ENCODE measurements at regions not wholly inside any gene's neighbourhood (a gene's known extent, or its start where the extent isn't known, plus 50 kb on each side); places are given as distances from the start of the nearest gene placed in this dataset.

GRCh38 chr21:28657566-28657965, 335.1 kb downstream of the LTN1 start:
- Histone ChIP-seq H3K9me2 (replicated peaks; ENCODE audit: insufficient read depth, low read length) (no peaks in the 10 kb centered on the region), H3K79me2 (ENCODE audit: low read length) (no peaks in the 10 kb centered on the region), H3K27me3 (ENCODE audit: low read length) (no peaks in the 10 kb centered on the region), H4K20me1 (ENCODE audit: insufficient read depth, low read depth, low read length) (no peaks in the 10 kb centered on the region), H3K4me3 (ENCODE audit: low read length) (no peak overlapping the region), H3K36me3 (ENCODE audit: insufficient read depth, low read length) (no peaks in the 10 kb centered on the region), H3K27ac (ENCODE audit: low read length) (no peak overlapping the region), H3K9ac (ENCODE audit: low read length) (no peak overlapping the region), H2AFZ (ENCODE audit: low read length) (no peak overlapping the region), H3K4me2 (ENCODE audit: low read depth, low read length, poor library complexity, severe bottlenecking) (no peak overlapping the region), H3K9me3 (ENCODE audit: low read length) (no peaks in the 10 kb centered on the region), H3K4me1 (ENCODE audit: low read length) (no peaks in the 10 kb centered on the region)
- DNase-seq, result no peak

GRCh38 chr21:28655471-28655870, 337.2 kb downstream of the LTN1 start:
- Histone ChIP-seq H3K4me3 (ENCODE audit: low read length) (no peak overlapping the region), H3K27me3 (ENCODE audit: low read length) (no peaks in the 10 kb centered on the region), H3K4me1 (ENCODE audit: low read length) (no peaks in the 10 kb centered on the region), H3K27ac (ENCODE audit: low read length) (no peak overlapping the region), H3K36me3 (ENCODE audit: insufficient read depth, low read length) (no peaks in the 10 kb centered on the region), H3K9me3 (ENCODE audit: low read length) (no peaks in the 10 kb centered on the region), H2AFZ (ENCODE audit: low read length) (no peak overlapping the region), H4K20me1 (ENCODE audit: insufficient read depth, low read depth, low read length) (no peaks in the 10 kb centered on the region), H3K9me2 (replicated peaks; ENCODE audit: insufficient read depth, low read length) (no peaks in the 10 kb centered on the region), H3K4me2 (ENCODE audit: low read depth, low read length, poor library complexity, severe bottlenecking) (no peak overlapping the region), H3K79me2 (ENCODE audit: low read length) (no peaks in the 10 kb centered on the region), H3K9ac (ENCODE audit: low read length) (no peak overlapping the region)
- no peak for DNase-seq

- no peak overlapping the region for H3K27ac ChIP-seq (ENCODE audit: low read length)
- H3K79me2 ChIP-seq (ENCODE audit: low read length), result no peaks in the 10 kb centered on the region
- no peak overlapping the region for H2AFZ ChIP-seq (ENCODE audit: low read length)
- no peaks in the 10 kb centered on the region for H3K4me1 ChIP-seq (ENCODE audit: low read length)
- no peak overlapping the region for H3K4me2 ChIP-seq (ENCODE audit: low read depth, low read length, poor library complexity, severe bottlenecking)
- no peaks in the 10 kb centered on the region for H3K9me3 ChIP-seq (ENCODE audit: low read length)
- H3K27me3 ChIP-seq (ENCODE audit: low read length), result no peaks in the 10 kb centered on the region
- H4K20me1 ChIP-seq (ENCODE audit: insufficient read depth, low read depth, low read length), result no peaks in the 10 kb centered on the region
- no peaks in the 10 kb centered on the region for H3K36me3 ChIP-seq (ENCODE audit: insufficient read depth, low read length)
- no peaks in the 10 kb centered on the region for H3K9me2 ChIP-seq (replicated peaks; ENCODE audit: insufficient read depth, low read length)
- no peak for DNase-seq
- H3K4me3 ChIP-seq (ENCODE audit: low read length), result no peak overlapping the region
- H3K9ac ChIP-seq (ENCODE audit: low read length), result no peak overlapping the region
Measured at GRCh38 chr21:28654406-28654805, 338.3 kb downstream of the LTN1 start.

GRCh38 chr21:28644762-28645161, 347.9 kb downstream of the LTN1 start:
- Histone ChIP-seq H3K27ac (ENCODE audit: low read length) (no peak overlapping the region), H3K4me3 (ENCODE audit: low read length) (no peak overlapping the region), H3K4me1 (ENCODE audit: low read length) (no peaks in the 10 kb centered on the region), H2AFZ (ENCODE audit: low read length) (no peak overlapping the region), H3K9me3 (ENCODE audit: low read length) (no peaks in the 10 kb centered on the region), H3K36me3 (ENCODE audit: insufficient read depth, low read length) (no peaks in the 10 kb centered on the region), H4K20me1 (ENCODE audit: insufficient read depth, low read depth, low read length) (no peaks in the 10 kb centered on the region), H3K27me3 (ENCODE audit: low read length) (no peaks in the 10 kb centered on the region), H3K79me2 (ENCODE audit: low read length) (no peaks in the 10 kb centered on the region), H3K9ac (ENCODE audit: low read length) (no peak overlapping the region), H3K9me2 (replicated peaks; ENCODE audit: insufficient read depth, low read length) (no peaks in the 10 kb centered on the region), H3K4me2 (ENCODE audit: low read depth, low read length, poor library complexity, severe bottlenecking) (no peak overlapping the region)
- DNase-seq, result peak; percentile 34

GRCh38 chr21:28642891-28643290, 349.8 kb downstream of the LTN1 start:
- Histone ChIP-seq H3K36me3 (ENCODE audit: insufficient read depth, low read length) (no peaks in the 10 kb centered on the region), H3K27me3 (ENCODE audit: low read length) (no peaks in the 10 kb centered on the region), H3K4me3 (ENCODE audit: low read length) (no peak overlapping the region), H2AFZ (ENCODE audit: low read length) (no peak overlapping the region), H3K79me2 (ENCODE audit: low read length) (no peaks in the 10 kb centered on the region), H4K20me1 (ENCODE audit: insufficient read depth, low read depth, low read length) (no peaks in the 10 kb centered on the region), H3K9ac (ENCODE audit: low read length) (no peak overlapping the region), H3K4me1 (ENCODE audit: low read length) (no peaks in the 10 kb centered on the region), H3K27ac (ENCODE audit: low read length) (no peak overlapping the region), H3K9me3 (ENCODE audit: low read length) (no peaks in the 10 kb centered on the region), H3K4me2 (ENCODE audit: low read depth, low read length, poor library complexity, severe bottlenecking) (no peak overlapping the region), H3K9me2 (replicated peaks; ENCODE audit: insufficient read depth, low read length) (no peaks in the 10 kb centered on the region)
- DNase-seq, result peak; percentile 29

- Histone ChIP-seq H3K27me3 (ENCODE audit: low read length) (no peaks in the 10 kb centered on the region), H3K4me2 (ENCODE audit: low read depth, low read length, poor library complexity, severe bottlenecking) (no peak overlapping the region), H3K9me2 (replicated peaks; ENCODE audit: insufficient read depth, low read length) (no peaks in the 10 kb centered on the region), H3K79me2 (ENCODE audit: low read length) (no peaks in the 10 kb centered on the region), H3K9ac (ENCODE audit: low read length) (no peak overlapping the region), H4K20me1 (ENCODE audit: insufficient read depth, low read depth, low read length) (no peaks in the 10 kb centered on the region), H2AFZ (ENCODE audit: low read length) (no peak overlapping the region), H3K9me3 (ENCODE audit: low read length) (no peaks in the 10 kb centered on the region), H3K4me3 (ENCODE audit: low read length) (no peak overlapping the region), H3K27ac (ENCODE audit: low read length) (no peak overlapping the region), H3K4me1 (ENCODE audit: low read length) (no peaks in the 10 kb centered on the region), H3K36me3 (ENCODE audit: insufficient read depth, low read length) (no peaks in the 10 kb centered on the region)
- peak; percentile 17 for DNase-seq
Measured at GRCh38 chr21:28641731-28642130, 350.9 kb downstream of the LTN1 start.

GRCh38 chr21:28640326-28640725, 352.4 kb downstream of the LTN1 start:
- no peak overlapping the region for H3K9ac ChIP-seq (ENCODE audit: low read length)
- H3K4me3 ChIP-seq (ENCODE audit: low read length), result no peak overlapping the region
- H4K20me1 ChIP-seq (ENCODE audit: insufficient read depth, low read depth, low read length), result no peaks in the 10 kb centered on the region
- no peaks in the 10 kb centered on the region for H3K27me3 ChIP-seq (ENCODE audit: low read length)
- H3K9me3 ChIP-seq (ENCODE audit: low read length), result no peaks in the 10 kb centered on the region
- no peaks in the 10 kb centered on the region for H3K9me2 ChIP-seq (replicated peaks; ENCODE audit: insufficient read depth, low read length)
- no peak overlapping the region for H3K27ac ChIP-seq (ENCODE audit: low read length)
- no peak overlapping the region for H3K4me2 ChIP-seq (ENCODE audit: low read depth, low read length, poor library complexity, severe bottlenecking)
- no peak overlapping the region for H2AFZ ChIP-seq (ENCODE audit: low read length)
- H3K36me3 ChIP-seq (ENCODE audit: insufficient read depth, low read length), result no peaks in the 10 kb centered on the region
- H3K79me2 ChIP-seq (ENCODE audit: low read length), result no peaks in the 10 kb centered on the region
- no peak for DNase-seq
- H3K4me1 ChIP-seq (ENCODE audit: low read length), result no peaks in the 10 kb centered on the region

GRCh38 chr21:28639737-28640136, 352.9 kb downstream of the LTN1 start:
- no peak overlapping the region for H3K4me2 ChIP-seq (ENCODE audit: low read depth, low read length, poor library complexity, severe bottlenecking)
- no peaks in the 10 kb centered on the region for H3K27me3 ChIP-seq (ENCODE audit: low read length)
- DNase-seq, result peak; percentile 2
- no peaks in the 10 kb centered on the region for H3K9me3 ChIP-seq (ENCODE audit: low read length)
- no peak overlapping the region for H2AFZ ChIP-seq (ENCODE audit: low read length)
- H3K27ac ChIP-seq (ENCODE audit: low read length), result no peak overlapping the region
- H4K20me1 ChIP-seq (ENCODE audit: insufficient read depth, low read depth, low read length), result no peaks in the 10 kb centered on the region
- no peaks in the 10 kb centered on the region for H3K4me1 ChIP-seq (ENCODE audit: low read length)
- H3K36me3 ChIP-seq (ENCODE audit: insufficient read depth, low read length), result no peaks in the 10 kb centered on the region
- no peak overlapping the region for H3K9ac ChIP-seq (ENCODE audit: low read length)
- no peaks in the 10 kb centered on the region for H3K9me2 ChIP-seq (replicated peaks; ENCODE audit: insufficient read depth, low read length)
- no peaks in the 10 kb centered on the region for H3K79me2 ChIP-seq (ENCODE audit: low read length)
- no peak overlapping the region for H3K4me3 ChIP-seq (ENCODE audit: low read length)
